K562 (cell line): ENCODE measurements at regions not wholly inside any gene's neighbourhood (a gene's known extent, or its start where the extent isn't known, plus 50 kb on each side); places are given as distances from the start of the nearest gene placed in this dataset.

Experiments
- ATAC-seq: fragments of 200-7000 bp; cut with Tn5 transposase; 3 replicates; pipeline ENCODE4 v1.9.1; 2020; ENCODE audit warnings: moderate library complexity
- BruUV-seq: library from RNA; stranded (reverse); fragments of 400-500 nt; replicated peaks from 2 replicates; lab custom pipeline; 2021; lab: Mats Ljungman, UMichigan
- CTCF ChIA-PET: fragments of 300-600 bp; formaldehyde crosslinking; extraction: SDS; loops from one replicate; lab custom pipeline; 2021; ENCODE audit warnings: low intra/inter-chr PET ratio; lab: Yijun Ruan, JAX
- POLR2A ChIA-PET: fragments of 300-600, 350-650 bp; sonication (Branson Sonifier 250); formaldehyde crosslinking; extraction: SDS; loops from one replicate; lab custom pipeline; 2021; ENCODE audit warnings: antibody characterized with exemption, inconsistent platforms; lab: Yijun Ruan, JAX
- DNase-seq, 4 experiments: peaks; one replicate each; pipeline versions ENCODE4 v3.0.0 to v3.0.0-alpha.2; 2011 to 2018; ENCODE audit warnings: low spot score in 3 of 4, mixed read lengths in 3 of 4; ENCODE audit errors: extremely low read depth in 1 of 4
- FAIRE-seq: peaks from 2 replicates; lab custom pipeline; 2011; peaks lifted over from hg19 to GRCh38; lab: Jason Lieb, UNC
- H2AFZ ChIP-seq: 2 replicates; pipeline ENCODE4 v1.6.0; 2011; ENCODE audit warnings: low read depth, low read length, control low read depth, inconsistent platforms
- H3K27ac ChIP-seq: fragments of 200-600 bp; 3 replicates; pipeline ENCODE4 v1.8.0; 2011; ENCODE audit warnings: low read depth, mild to moderate bottlenecking, control low read depth, inconsistent platforms, low read length, moderate library complexity, mixed read lengths; ENCODE audit errors: extremely low read depth
- H3K27me3 ChIP-seq, 2 experiments: fragments of 300-600 bp in 1 of 2; 2 replicates in 1 of 2; 3 replicates in 1 of 2; pipeline versions ENCODE4 v1.6.0 to v1.8.0; 2011; ENCODE audit warnings: inconsistent platforms in 2 of 2, low read length in 2 of 2, mild to moderate bottlenecking in 1 of 2, mixed read lengths in 1 of 2, moderate library complexity in 1 of 2; ENCODE audit not compliant: control insufficient read depth in 2 of 2, insufficient read depth in 2 of 2
- H3K36me3 ChIP-seq: fragments of 300-600 bp; 3 replicates; pipeline ENCODE4 v1.8.0; 2011; ENCODE audit warnings: mild to moderate bottlenecking, low read length, inconsistent platforms; ENCODE audit not compliant: control insufficient read depth, insufficient read depth
- H3K4me1 ChIP-seq, 2 experiments: fragments of 200-600 bp in 1 of 2; replicated peaks in 1 of 2; 2 replicates in 1 of 2; 3 replicates in 1 of 2; pipeline versions ENCODE4 v1.5.1 to v1.8.0; 2011; ENCODE audit warnings: inconsistent platforms in 2 of 2, low read length in 2 of 2, mild to moderate bottlenecking in 1 of 2, mixed read lengths in 1 of 2, moderate library complexity in 1 of 2; ENCODE audit not compliant: control insufficient read depth in 2 of 2, insufficient read depth in 2 of 2
- H3K4me2 ChIP-seq: 2 replicates; pipeline ENCODE4 v1.6.1; 2011; ENCODE audit warnings: low read length, control low read depth, inconsistent platforms, mixed read lengths; ENCODE audit not compliant: insufficient read depth
- H3K4me3 ChIP-seq: fragments of 200-600 bp; sonication (generic), shearing (Covaris generic); 2 replicates; pipeline ENCODE4 v1.5.1; 2016; ENCODE audit warnings: control low read depth, inconsistent platforms
- H3K79me2 ChIP-seq: fragments of 200-600 bp; 3 replicates; pipeline ENCODE4 v1.8.0; 2011; ENCODE audit warnings: low read length, inconsistent platforms; ENCODE audit not compliant: control insufficient read depth, insufficient read depth
- H3K9ac ChIP-seq, 2 experiments: 2 replicates each; pipeline versions ENCODE4 v1.6.0 to v1.6.1; 2011; ENCODE audit warnings: low read depth in 2 of 2, low read length in 2 of 2, control low read depth in 1 of 2, inconsistent platforms in 1 of 2, mild to moderate bottlenecking in 1 of 2, mixed read lengths in 1 of 2; ENCODE audit not compliant: insufficient read depth in 1 of 2
- H3K9me1 ChIP-seq: one replicate; pipeline ENCODE4 v1.6.0; 2011; ENCODE audit warnings: inconsistent platforms, mild to moderate bottlenecking, low read length, moderate library complexity; ENCODE audit not compliant: control insufficient read depth, insufficient read depth
- H3K9me3 ChIP-seq: replicated peaks from 2 replicates; pipeline ENCODE4 v1.5.1; 2011; ENCODE audit warnings: low read depth, low read length, inconsistent platforms; ENCODE audit not compliant: control insufficient read depth, insufficient read depth
- H4K20me1 ChIP-seq: replicated peaks from 2 replicates; pipeline ENCODE4 v1.6.1; 2011; ENCODE audit warnings: low read length, inconsistent platforms, mixed read lengths; ENCODE audit not compliant: control insufficient read depth, insufficient read depth
- CBFB ChIP-seq: sonication (generic); formaldehyde crosslinking; IDR thresholded peaks from 2 replicates; pipeline ENCODE4 v1.4.0; 2020; ENCODE audit warnings: mild to moderate bottlenecking, missing genetic modification reagents
- ID3 ChIP-seq, 2 experiments: fragments of 250-450 bp in 1 of 2; fragments of 450-650 bp in 1 of 2; sonication (Bioruptor Pico) in 1 of 2; IDR thresholded peaks; 2 replicates each; pipeline versions ENCODE4 v1.6.1 to v1.8.0; 2016 to 2021; ENCODE audit warnings: mild to moderate bottlenecking in 2 of 2, moderate library complexity in 2 of 2, missing compliant biosample characterization in 1 of 2, missing genetic modification characterization in 1 of 2
- JUND ChIP-seq, 2 experiments: IDR thresholded peaks; 2 replicates in 1 of 2; 3 replicates in 1 of 2; pipeline ENCODE4 v1.6.1; 2011; ENCODE audit warnings: borderline replicate concordance in 2 of 2, low read depth in 2 of 2, low read length in 2 of 2, improper control_type of control experiment in 1 of 2, missing biosample characterization in 1 of 2, missing genetic modification characterization in 1 of 2, missing genetic modification reagents in 1 of 2
- RAD21 ChIP-seq, 2 experiments: fragments of 250-450 bp in 1 of 2; fragments of 450-650 bp in 1 of 2; sonication (Bioruptor Pico) in 1 of 2; formaldehyde crosslinking in 1 of 2; IDR thresholded peaks in 1 of 2; conservative IDR thresholded peaks in 1 of 2; 2 replicates each; pipeline versions ENCODE4 v1.4.0 to v1.8.0; 2020 to 2022; ENCODE audit warnings: mild to moderate bottlenecking in 2 of 2, moderate library complexity in 1 of 2
- RBM25 ChIP-seq: fragments of 200-400 bp; formaldehyde crosslinking; IDR thresholded peaks from 2 replicates; pipeline ENCODE4 v1.6.1; 2018; ENCODE audit warnings: low read length, low read depth, moderate library complexity; ENCODE audit not compliant: severe bottlenecking
- SNRNP70 ChIP-seq: fragments of 200-400 bp; formaldehyde crosslinking; optimal IDR thresholded peaks from 2 replicates; pipeline ENCODE3; 2017; ENCODE audit warnings: low read depth, low read length
- TCFL5 ChIP-seq: fragments of 250-450 bp; sonication (Bioruptor Pico); conservative IDR thresholded peaks from 2 replicates; pipeline ENCODE4 v1.6.1; 2021; ENCODE audit warnings: mild to moderate bottlenecking, moderate library complexity, matching md5 sums
- TRIM25 ChIP-seq: fragments of 450-650 bp; IDR thresholded peaks from 2 replicates; pipeline ENCODE4 v1.7.0; 2016; ENCODE audit warnings: borderline replicate concordance
- YBX1 ChIP-seq: fragments of 450-650 bp; IDR thresholded peaks from 2 replicates; pipeline ENCODE4 v1.7.1; 2016; ENCODE audit warnings: mild to moderate bottlenecking
- YY1 ChIP-seq, 3 experiments: IDR thresholded peaks; 2 replicates each; pipeline ENCODE4 v1.6.1; 2011; ENCODE audit warnings: low read length in 2 of 3, mild to moderate bottlenecking in 2 of 3, moderate library complexity in 2 of 3, borderline replicate concordance in 1 of 3, control low read depth in 1 of 3, low read depth in 1 of 3; ENCODE audit not compliant: insufficient read depth in 3 of 3, insufficient replicate concordance in 2 of 3, control insufficient read depth in 1 of 3, insufficient read length in 1 of 3; ENCODE audit errors: extremely low read depth in 1 of 3
- ZKSCAN1 ChIP-seq: fragments of 150-350 bp; IDR thresholded peaks from 2 replicates; pipeline ENCODE4 v1.6.1; 2016; ENCODE audit warnings: low read depth, low read length
- ZNF695 ChIP-seq: fragments of 450-650 bp; formaldehyde crosslinking; IDR thresholded peaks from 2 replicates; pipeline ENCODE4 v1.4.0; 2020; ENCODE audit warnings: mild to moderate bottlenecking, moderate library complexity
- WGBS: fragments of 100-300 bp; shearing (Covaris generic); methylation state at CpG from one replicate; pipeline ENCODE4 v1.1.6; 2016; ENCODE audit warnings: low coverage, mixed read lengths; ENCODE audit not compliant: insufficient coverage; ENCODE audit errors: missing lambda C conversion rate; 5-methylcytosine and 5-hydroxymethylcytosine counted together
- in situ Hi-C: fragments of 300-500 bp; cut with MboI; formaldehyde crosslinking; loops from 4 replicates; pipeline ENCODE4 v1.15.0; 2018; ENCODE audit warnings: inconsistent platforms, mixed read lengths
- intact Hi-C: fragments of 100-400 bp; cut with micrococcal nuclease; formaldehyde crosslinking; loops from 2 replicates; pipeline ENCODE4 v1.14.2; 2022
- TF ChIP-seq, protein P1 (sequence below): sonication (generic); formaldehyde crosslinking; IDR thresholded peaks from 2 replicates; pipeline ENCODE4 v1.8.0; 2022; ENCODE audit warnings: mild to moderate bottlenecking, missing genetic modification reagents

DNA sequence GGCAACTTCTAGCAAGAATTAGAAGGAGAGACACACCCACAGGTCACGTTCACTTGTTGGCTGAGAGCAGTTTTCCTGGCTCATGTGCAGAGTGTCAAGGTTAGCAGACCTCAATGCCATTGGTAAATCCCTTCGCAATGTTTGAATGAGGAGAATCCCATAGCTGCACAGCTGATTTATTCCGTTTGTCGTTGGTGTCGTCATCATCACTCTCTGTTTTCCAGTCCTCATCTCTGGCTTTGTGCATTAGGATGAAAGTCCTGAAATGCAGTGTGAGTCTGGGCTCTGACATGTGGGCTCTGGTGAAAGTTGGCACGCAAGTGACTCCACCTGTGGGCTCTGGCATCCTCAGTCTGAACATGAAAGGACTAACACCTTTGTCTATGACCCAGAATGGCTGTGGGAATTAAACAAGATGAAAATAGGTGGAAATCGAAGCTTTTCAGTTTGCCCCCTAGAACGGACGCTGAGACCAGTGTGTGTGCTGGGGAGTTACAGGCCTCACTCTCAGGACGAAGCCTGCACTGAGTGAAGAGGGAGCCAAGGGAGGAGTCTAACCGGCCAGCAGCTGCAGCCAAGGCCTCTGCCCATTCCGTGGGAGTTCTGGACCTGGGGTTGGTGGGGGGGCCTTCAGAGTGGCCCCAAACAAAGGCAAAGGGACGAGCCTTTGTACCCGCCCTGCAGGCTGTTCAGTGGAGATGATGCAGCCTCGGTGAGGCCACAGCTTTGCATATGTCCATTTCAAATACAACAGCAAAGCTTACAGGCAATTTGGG, 74.8 kb upstream of the ZNF516 start:
- Histone ChIP-seq H3K9me1 (no peaks in the 10 kb centered on the region), H2AFZ (no peak overlapping the region), H3K9ac (no peak overlapping the region), H3K4me3 (no peak overlapping the region), H3K36me3 (no peaks in the 10 kb centered on the region), H3K4me1 (no peaks in the 10 kb centered on the region), H3K79me2 (no peaks in the 10 kb centered on the region), H3K27ac (no peak overlapping the region), H3K9me3 (no peaks in the 10 kb centered on the region), H3K4me2 (no peak overlapping the region), H4K20me1 (no peaks in the 10 kb centered on the region), H3K27me3 (peaks cover 0 to 21% of the 10 kb centered on the region in 2 experiments; a peak in 2 of 5 replicates)
- in situ Hi-C loops: no loop called here
- ChIA-PET CTCF (no interaction called here), POLR2A (interaction anchor here (0.8 kb wide), 1 partner anchor 45 kb away, joined by 3 read pairs; no protein-coding TSS in a partner anchor)
- no TSS peak for BruUV-seq
- DNase-seq: no peak
- intact Hi-C loops: no loop called here
- FAIRE-seq: no peak
- WGBS: 0% methylated on average over 14 of the region's 15 CpGs
- ATAC-seq: no peak
- TF ChIP-seq YY1 (IDR thresholded peaks at IDR 0.05; ENCODE audit: borderline replicate concordance in 1 of 3, control insufficient read depth in 1 of 3, extremely low read depth in 1 of 3, insufficient read depth in 3 of 3, insufficient read length in 1 of 3, insufficient replicate concordance in 2 of 3, low read depth in 1 of 3, low read length in 2 of 3) (no peak), RBM25 (no peak), ID3 (CRISPR knock-in tag; IDR thresholded peaks at IDR 0.05) (no peak), ID3 (tag; IDR thresholded peaks at IDR 0.05) (no peak), JUND (IDR thresholded peaks at IDR 0.05; ENCODE audit: borderline replicate concordance, low read depth, low read length) (no peak), JUND (tag; IDR thresholded peaks at IDR 0.05; ENCODE audit: borderline replicate concordance, low read depth, low read length) (no peak), TRIM25 (no peak), TCFL5 (CRISPR knock-in tag) (no peak), ZNF695 (CRISPR knock-in tag) (no peak), SNRNP70 (no peak), CBFB (CRISPR knock-in tag) (no peak), RAD21 (CRISPR knock-in tag; conservative IDR thresholded peaks at IDR 0.05 in 1 of 2, IDR thresholded peaks at IDR 0.05 in 1 of 2) (no peak), ZKSCAN1 (no peak), YBX1 (no peak)
- TF ChIP-seq, protein P1, sequence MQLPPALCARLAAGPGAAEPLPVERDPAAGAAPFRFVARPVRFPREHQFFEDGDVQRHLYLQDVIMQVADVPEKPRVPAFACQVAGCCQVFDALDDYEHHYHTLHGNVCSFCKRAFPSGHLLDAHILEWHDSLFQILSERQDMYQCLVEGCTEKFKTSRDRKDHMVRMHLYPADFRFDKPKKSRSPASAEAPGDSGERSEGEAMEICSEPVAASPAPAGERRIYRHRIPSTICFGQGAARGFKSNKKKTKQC (CRISPR knock-in tag): no peak
